ENCODE measurements at regions not wholly inside any gene's neighbourhood (a gene's known extent, or its start where the extent isn't known, plus 50 kb on each side); places are given as distances from the start of the nearest gene placed in this dataset.

DNA sequence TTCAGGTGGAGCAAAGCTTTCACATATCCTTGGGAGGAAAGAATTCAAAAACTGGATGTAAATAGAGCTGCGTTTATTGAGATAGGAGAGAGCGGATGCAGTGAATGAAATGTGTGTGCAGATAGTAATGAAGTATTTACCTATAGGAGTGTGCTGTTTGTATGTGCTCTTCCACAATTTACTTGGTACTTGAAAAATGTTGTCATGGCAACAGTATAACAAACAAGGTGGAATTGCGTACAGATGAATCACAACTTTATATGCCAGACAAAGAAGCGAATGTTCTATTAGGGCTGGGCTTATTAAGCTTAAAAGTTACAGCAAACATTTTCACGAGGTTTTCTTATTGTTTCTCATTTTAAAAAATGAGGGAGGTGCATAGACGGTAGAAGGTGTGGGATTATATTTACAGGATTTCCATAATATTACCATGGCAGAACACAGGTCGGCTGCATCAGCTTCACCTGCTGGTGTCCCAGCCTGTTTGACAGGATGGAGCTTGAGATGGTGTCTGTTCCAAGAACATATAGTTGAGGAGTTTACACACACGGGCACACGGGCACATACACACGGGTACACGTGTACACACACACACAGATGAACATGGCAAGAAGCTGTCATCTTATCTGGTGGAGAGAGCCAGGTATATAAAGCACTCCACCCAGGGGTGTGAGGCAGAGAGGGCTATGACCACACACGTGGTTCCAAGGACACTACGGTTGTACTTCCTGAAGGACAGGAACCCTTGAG, 155.7 kb downstream of the RMI1 start:
- no peak for DNase-seq

DNA sequence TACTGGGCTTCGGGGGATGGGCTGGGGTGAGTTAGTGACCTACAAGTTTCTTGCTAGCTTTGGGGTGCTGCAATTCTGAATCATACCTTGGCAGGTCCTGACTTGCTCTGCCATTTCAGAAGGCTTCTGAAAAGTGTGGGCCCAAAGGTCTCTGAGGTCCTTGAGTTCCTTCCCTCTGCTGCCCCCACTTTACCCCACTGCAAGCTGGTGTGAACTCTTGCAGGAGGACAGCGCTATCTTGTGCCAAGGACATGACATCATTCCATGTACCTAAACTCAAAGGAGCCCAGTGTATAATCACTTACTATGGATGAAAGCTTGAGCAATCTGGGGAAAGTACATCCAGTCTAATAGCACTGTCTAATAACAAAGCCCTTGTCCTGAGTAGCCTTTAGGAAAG, 157.4 kb downstream of the RMI1 start:
- no peak for DNase-seq

DNA sequence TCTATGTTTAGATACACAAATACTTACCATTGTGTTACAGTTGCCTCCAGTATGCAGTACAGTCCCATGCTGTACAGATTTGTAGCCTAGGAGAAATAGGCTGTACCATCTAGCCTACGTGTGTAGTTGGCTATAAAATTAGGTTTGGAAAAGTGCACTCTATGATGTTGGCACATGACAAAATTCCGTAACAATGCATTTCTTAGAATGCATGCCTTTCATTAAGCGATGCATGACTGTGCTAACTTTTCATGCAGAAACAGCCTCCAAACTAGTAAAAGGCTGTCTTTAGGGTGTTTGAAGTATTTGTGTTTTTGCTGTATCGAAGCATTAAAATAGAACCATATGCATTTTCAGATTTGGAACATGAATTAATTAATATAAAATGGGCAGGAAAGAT, 157.9 kb downstream of the RMI1 start:
- DNase-seq = no peak

DNA sequence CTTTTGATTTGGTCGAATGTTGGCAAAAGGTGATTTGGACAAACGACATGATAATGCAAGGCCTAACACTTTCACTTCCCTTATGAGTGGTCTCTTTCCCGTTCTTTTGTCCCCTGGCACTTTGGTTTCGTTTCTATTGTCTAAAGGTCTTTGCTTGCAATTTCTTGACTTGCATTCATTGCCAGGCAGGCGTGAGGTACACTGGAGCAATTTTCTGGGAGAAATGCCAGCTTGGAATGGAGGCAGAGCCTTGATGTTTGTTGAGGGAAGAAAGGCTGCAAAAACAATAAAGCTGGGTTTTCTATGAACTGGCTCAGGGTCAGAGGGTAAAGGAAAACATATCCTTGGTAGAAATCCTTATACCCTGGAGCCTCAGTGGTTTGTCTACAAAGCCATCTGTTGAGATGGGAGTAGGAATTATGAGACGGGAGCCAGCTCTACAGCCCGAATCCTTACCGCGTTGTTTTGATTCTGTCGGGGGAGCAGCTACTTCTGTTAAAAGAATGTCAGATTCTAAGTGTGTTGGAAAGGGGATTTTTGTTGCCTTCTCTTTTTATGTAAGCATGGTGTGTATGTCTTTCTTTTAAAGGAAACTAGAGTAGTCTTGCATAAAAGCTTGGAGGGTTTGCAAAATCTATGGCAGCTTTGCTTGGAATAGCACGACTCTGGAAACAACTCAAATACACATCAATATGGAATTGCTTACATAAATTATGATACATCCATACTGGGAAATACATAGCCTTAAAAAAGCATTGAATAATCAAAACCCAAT, 158.9 kb downstream of the RMI1 start:
- peak; percentile 23 for DNase-seq

DNA sequence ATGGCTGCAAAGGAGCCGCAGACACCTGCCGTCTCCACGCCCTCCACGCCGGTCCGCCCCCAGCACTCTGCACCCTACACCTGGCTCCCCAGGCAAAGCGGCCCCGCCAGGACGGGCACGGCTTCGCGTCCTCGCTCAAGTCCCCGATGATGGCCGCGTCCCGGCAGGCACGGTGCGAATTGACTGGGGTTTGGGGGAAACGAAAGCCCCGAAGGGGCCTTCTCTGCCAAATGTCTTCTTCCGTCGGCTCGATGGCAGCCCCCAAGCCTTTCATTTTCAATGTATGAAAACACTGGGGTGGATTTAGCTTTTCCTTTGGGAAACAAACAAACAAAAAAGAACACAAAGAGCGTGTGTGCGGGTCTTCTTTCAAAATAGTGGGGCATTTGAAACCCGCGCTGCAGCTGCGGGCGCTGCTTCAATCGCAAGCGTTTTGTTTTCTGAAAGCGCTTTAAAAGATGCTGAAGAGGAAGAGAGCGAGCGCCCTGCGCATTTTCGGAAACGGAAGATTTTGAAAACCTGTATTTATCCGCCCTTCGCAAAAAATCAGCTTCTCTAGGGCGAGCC, 160.0 kb downstream of the RMI1 start:
- DNase-seq = peak; percentile 11

DNA sequence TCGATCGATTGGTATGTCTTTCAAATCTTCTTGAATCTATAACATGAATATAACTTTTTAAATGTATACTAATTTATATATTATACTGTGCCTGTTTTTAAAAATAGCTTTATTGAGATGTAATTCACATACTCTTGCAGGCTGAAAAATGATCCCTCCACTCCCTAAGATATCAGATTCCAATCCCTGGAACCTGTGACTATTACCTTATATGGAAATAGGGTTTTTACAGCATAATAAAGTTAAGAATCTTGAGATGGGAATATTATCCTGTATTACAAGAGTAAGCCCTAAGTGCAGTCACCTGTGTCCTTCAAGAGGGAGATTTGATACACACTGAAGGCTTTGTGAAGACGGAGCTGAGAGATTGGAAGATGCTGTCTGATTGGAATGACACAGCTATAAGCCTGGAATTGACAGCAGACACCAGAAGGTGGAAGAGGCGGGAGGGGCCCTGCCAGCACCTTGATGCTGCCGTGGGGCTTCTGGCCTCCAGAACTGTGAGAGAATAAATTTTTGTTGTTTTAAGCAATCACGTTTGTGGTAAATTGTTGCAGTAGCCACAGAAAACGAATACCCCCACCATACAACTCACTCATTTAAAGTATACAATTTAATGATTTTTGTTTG, 161.3 kb downstream of the RMI1 start:
- DNase-seq = no peak

DNA sequence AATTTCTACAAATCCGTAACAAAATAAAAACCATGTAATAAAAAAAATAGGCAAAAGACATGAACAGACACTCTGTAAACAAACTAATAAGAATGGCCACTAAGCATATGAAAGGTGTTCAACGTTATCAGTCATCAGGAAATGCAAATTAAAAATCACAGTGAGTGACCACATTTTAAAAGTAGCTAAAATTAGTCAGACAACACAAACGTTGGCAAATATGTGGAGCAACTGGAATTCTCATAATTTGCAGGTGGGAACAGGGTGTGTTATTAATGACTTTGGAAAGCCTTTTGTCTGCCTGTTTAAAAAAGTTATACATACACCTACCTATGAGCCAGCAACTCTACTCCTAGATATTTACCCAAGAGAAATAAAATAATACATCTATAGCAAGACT, 164.4 kb downstream of the RMI1 start:
- no peak for DNase-seq

DNA sequence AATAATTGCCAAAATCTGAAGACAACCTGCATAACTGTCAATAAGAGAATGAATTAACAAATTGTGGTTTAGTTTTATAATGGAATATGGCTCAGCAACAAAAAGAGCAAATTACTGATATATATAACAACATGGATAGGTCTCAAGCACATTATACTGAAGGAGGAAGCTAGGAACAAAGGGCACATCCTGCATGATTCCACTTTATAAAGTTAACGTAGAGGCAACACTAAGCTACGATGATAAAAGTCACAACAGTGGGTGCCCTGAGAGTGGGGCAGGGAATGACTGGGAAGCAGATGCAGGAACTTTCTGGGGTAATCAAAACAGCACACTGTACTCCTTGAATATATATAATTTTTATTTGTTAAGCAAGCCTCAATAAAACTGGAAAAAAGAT, 165.2 kb downstream of the RMI1 start:
- DNase-seq = no peak

DNA sequence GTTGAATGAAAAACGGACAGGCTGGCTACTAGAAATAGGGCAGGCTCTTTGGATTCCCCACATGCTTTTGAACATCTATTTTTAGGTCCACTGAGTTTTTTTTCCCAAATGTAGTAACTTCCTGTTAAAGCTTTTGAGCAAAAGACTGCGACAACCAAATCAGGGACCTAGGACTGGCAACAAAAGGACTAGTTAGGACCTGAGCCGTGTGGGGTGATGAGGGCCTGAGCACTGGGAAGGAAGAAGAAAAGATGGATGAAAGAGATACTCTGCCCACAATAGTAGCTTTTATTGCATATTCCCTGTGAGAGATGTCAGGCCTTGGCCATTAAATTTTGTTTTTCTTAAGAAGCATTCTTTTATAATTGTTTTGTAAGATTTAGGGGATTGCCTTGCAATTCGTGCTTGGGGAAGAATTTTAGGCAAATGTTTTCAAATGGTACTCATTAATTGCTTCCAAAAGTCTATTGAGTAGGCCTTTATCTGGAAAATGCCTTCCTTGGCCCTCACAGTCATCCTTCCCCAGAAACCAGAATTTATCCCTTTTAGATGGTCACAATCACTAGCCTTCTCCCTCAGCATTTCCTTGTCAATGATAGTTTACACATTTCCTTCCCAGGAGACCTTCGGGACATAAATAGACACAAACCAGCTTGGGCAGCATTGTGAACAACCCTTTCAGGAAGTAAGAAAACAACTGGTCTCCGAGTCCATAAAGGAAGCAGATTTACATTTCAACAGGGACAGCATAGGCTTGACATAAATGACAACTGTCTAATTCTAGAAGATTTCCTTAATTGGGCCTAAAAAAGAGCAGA, 166.5 kb downstream of the RMI1 start:
- DNase-seq = no peak

DNA sequence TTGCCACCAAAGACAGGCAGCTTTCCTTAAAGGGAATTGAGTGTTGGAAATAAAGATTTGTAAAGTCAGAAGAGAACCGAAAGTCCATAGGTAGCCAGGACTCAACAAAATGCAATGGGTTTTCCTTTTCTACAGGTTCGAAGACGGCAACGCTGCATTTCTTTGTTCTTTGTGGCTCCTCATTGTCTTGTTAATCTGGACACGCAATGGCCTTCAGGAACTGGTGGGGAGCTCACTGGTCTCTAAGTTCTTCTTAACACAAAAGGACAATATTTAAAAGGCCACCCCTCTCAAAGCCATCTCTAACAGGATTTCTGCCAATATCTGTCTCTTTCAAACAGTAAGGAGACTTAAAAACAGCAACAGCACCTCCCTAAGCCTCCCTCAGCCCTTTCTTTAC, 170.6 kb downstream of the RMI1 start:
- DNase-seq = no peak

DNA sequence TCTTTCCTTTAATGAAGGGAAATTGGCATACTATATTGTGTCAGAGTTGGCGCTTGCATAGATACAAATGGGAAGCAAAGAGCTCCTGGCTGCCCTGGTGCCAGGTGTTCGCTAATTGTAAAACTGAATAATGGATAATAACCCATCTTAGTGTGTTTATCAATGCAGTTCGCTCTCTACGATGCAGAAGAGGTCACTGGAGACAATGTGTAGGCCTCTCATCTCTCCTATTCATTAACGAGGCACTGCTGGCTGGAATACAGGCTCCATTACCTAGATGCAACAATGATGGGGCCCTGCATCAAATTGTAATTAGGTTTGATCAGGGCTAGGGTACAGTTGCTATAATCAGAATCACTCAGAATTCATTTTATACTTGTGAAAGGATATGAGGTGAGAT, 171.0 kb downstream of the RMI1 start:
- DNase-seq = no peak

DNA sequence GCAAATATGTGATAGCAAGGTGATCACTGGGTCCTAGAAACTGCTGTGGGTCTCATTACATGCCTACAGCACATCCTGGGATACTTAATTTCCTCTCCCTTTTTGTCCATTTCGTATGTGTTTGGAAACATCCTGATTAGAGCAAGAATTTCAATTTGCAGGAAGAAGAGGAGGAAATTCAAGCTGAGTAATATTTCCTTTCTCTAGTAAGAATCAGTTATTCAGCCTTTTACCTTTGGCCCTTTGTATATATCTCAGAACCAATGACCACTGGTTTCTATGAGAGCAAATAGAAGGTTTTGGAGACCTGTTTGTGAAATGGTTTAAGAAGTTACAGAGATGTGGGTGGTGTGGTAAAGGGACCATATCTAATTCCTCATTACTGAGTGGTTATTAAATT, 171.6 kb downstream of the RMI1 start:
- DNase-seq = no peak

DNA sequence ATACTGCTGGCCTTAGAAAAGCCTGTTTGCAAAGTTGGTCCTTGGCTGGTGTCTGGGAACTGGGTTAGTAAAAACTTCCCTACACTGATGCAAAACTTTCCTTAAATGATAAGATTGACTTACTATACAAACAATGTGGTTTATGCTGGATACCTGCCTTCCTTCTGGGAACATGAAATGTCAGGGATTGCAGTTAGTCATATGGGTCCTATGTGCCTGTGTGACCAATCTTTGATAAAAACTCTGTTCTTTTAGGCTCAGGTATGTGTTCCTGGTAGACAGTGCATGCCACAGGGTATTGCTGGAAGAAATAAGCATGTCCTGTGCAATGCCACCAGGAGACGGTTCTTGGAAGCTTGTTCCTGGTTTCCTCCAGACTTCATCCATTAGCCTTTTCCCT, 173.3 kb downstream of the RMI1 start:
- DNase-seq = no peak

DNA sequence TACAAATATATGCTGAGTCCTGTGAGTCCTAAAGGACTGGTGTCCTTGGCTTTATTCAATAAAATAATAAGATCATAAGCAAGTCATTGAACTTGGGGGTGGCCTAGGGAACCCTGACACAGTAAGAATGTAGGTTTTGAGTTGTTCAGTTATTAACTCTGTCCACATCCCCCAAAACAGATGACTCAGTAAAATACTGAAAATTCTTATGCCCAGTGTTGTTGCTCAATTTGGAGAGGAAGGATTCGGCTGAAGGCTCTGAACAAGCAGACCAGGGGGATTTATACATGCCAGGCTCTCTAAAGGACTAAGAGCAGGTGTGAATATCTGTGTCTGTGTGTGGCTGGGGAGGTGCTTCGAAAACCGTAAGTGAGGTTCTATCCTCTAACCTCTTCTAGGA, 173.7 kb downstream of the RMI1 start:
- DNase-seq = no peak

DNA sequence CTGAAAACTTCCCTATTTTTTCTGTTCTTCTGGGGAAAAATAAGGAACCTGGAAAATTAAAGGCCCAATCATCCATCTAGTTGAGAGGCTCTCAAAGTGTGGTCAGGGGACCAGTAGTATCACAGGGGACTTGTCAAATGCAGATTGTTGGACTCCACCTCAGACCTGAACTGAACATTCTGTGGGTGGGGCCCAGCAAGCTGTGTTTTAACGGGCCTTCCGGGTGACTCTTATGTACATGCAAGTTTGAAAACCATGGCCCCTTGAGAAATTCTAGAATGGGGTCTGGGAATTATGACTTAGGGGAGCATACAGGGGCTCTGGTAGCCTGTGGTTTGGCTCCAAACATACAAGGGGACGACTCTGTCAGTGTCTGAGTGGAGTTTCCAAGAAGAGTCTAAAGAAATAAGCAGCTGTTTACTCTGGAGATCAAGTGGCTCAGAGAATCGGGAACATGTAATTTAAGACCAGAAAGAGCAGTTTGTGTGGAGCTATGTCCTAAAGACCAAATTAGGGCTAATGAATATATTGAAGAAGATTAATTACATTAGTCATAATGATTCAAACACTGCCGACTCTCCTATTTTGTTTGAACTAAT, 177.4 kb downstream of the SLC28A3 start:
- no peak for DNase-seq

DNA sequence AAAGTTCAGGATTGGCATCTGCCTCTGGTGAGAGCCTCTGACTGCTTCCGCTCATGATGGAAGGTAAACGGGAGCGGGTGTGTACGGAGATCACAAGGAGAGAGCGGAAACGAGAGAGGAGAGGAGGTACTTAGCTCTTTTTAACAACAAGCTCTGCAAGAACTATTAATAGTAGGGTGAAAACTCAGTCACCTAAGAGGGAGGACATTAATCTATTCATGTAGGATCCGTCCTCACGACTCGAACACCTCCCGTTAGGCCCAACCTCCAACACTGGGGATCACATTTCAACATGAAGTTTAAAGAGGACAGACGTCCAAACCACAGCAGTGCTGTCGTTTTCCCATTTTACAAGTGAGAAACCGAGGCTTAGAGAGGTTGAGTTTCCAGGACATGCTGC, 173.7 kb downstream of the SLC28A3 start:
- DNase-seq = no peak

DNA sequence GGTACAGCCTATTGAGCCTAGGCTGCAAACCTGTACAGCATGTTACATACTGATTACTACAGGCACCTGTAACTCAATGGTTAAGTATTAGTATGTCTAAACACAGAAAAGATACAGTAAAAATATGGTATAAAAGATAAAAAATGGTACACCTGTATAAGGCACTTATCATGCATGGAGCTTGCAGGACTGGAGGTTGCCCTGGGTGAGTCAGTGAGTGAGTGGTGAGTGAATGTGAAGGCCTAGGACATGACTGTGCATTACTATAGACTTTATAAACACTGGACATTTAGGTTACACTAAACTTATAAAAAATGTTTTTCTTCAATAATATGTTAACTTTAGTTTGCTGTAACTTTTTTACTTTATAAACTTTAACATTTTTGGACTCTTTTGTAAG, 171.3 kb downstream of the SLC28A3 start:
- DNase-seq = no peak

DNA sequence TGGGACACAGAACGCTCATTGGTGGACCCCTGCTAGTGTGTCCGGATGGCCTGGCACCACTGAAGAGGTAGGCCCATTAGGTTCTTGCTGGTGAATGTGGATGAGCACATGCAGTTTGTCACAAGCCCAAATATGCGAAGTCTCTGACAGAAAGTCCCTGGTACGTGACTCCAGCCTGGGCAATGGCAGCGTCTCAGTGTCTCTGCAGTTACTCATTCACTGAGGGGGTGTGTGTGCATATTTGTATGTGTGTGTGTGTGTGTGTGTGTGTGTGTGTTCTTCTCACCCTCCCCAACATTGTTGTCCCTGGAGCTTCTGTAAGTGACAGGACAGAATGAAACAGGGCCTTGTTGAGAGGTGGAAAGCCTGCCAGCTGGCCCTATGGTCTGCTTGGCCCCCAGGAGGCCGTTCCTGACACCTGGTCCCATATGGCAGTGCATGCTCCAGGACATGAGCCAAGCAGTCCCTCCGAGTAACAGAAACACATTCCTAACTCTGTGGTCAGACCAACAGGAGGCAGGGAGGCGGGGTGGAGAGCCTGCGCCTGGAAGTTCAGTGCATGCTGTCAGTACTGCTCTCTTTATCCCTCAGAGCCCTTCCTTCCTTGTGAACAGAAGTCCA, 169.9 kb downstream of the SLC28A3 start:
- no peak for DNase-seq

DNA sequence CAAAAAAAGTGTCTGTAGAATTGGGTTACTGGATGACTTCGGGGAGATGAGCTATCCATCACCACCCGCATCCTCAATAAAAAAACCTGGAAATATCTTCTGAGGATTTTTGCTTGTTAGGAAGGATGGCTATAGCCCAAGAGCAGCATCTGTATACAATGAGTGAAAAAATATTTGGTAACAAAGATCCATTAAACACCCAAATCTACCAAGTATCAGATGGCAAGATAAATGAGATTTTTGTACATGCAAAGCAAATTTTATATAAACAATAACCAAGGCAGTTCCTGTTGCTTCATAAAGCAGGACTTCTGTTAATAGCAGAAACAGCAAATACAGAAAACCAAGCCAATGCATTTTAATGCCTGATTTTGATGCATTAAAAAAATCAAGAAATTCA, 166.6 kb downstream of the SLC28A3 start:
- no peak for DNase-seq

DNA sequence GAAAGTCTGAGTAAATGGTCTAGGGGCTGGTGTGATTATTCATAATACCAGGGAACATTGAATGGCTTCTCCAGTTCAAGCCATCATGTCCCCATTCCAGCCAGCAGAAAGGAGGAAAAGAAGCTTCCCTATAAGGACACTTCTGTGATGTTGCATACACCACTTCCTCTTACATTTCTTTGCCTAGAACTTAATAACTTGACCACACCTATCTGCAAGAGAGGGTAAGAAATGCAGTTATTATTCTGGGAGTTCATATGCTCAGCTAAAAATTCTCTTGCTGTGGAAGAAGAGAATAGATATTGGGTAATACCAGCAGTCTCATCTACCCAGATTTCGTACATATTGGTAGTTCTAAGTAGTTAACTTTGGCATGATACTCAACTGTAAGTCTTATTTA, 166.1 kb downstream of the SLC28A3 start:
- DNase-seq = no peak

DNA sequence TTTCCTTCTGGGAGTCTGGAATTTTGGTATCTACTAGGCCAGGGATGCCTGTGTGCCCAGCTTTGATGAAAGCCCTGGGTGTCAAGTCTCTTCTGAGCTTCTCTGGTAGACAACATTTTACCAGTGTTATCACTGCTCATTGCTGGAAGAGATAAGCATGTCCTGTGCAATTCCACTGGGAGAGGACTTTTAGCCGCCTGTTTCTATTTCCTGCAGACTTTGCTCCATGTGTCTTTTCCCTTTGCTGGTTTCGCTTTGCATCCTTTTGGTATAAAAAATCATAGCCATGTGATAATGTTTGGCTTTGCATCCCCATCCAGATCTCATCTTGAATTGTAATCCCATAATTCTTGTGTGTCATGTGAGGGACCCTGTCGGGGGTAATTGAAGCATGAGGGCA, 163.2 kb downstream of the SLC28A3 start:
- DNase-seq = no peak

DNA sequence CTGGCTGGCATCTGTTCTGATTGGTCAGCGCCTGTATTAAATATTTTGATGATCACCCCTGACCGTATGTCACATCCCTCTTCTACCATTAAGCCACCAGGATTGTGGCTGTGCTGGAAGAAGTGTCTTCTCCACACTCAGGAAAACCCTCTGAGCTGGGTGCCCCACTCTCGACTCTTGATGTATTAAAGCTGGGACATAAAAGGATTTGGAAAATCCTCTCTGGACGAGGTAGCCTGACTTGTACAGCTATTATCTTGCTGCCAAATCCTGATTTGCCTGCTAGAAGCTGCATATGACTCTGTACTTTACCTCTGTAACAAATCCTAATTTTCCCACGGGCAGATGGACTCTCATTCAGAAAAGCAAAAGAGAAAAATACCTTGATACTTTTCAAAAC, 161.0 kb downstream of the SLC28A3 start:
- DNase-seq = no peak
